ENCODE measurements at regions not wholly inside any gene's neighbourhood (a gene's known extent, or its start where the extent isn't known, plus 50 kb on each side); places are given as distances from the start of the nearest gene placed in this dataset.

GRCh38 chr12:65605019-65605418 is 219.3 kb upstream of the HMGA2 start:
- TF ChIP-seq, protein P1, sequence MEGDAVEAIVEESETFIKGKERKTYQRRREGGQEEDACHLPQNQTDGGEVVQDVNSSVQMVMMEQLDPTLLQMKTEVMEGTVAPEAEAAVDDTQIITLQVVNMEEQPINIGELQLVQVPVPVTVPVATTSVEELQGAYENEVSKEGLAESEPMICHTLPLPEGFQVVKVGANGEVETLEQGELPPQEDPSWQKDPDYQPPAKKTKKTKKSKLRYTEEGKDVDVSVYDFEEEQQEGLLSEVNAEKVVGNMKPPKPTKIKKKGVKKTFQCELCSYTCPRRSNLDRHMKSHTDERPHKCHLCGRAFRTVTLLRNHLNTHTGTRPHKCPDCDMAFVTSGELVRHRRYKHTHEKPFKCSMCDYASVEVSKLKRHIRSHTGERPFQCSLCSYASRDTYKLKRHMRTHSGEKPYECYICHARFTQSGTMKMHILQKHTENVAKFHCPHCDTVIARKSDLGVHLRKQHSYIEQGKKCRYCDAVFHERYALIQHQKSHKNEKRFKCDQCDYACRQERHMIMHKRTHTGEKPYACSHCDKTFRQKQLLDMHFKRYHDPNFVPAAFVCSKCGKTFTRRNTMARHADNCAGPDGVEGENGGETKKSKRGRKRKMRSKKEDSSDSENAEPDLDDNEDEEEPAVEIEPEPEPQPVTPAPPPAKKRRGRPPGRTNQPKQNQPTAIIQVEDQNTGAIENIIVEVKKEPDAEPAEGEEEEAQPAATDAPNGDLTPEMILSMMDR (conservative IDR thresholded peaks at IDR 0.05 in 1 of 2, IDR thresholded peaks at IDR 0.05 in 1 of 2; ENCODE audit: low read depth in 1 of 2, low read length in 2 of 2): no peak
- no peak for TF ChIP-seq EZH2 (IDR thresholded peaks at IDR 0.05; ENCODE audit: low read length, missing control alignments)

Data from fibroblast of lung (primary cell).